ENCODE measurements at regions not wholly inside any gene's neighbourhood (a gene's known extent, or its start where the extent isn't known, plus 50 kb on each side); places are given as distances from the start of the nearest gene placed in this dataset.

GRCh38 chr2:186195696-186196095, 290.4 kb upstream of the ZC3H15 start:
- DNase-seq (no peak), ATAC-seq (no peak)
- WGBS, 3 donors: 77 to 82% (median 78%) methylated on average over 3 of the region's 3 CpGs
- TF ChIP-seq, protein P1, sequence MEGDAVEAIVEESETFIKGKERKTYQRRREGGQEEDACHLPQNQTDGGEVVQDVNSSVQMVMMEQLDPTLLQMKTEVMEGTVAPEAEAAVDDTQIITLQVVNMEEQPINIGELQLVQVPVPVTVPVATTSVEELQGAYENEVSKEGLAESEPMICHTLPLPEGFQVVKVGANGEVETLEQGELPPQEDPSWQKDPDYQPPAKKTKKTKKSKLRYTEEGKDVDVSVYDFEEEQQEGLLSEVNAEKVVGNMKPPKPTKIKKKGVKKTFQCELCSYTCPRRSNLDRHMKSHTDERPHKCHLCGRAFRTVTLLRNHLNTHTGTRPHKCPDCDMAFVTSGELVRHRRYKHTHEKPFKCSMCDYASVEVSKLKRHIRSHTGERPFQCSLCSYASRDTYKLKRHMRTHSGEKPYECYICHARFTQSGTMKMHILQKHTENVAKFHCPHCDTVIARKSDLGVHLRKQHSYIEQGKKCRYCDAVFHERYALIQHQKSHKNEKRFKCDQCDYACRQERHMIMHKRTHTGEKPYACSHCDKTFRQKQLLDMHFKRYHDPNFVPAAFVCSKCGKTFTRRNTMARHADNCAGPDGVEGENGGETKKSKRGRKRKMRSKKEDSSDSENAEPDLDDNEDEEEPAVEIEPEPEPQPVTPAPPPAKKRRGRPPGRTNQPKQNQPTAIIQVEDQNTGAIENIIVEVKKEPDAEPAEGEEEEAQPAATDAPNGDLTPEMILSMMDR (IDR thresholded peaks at IDR 0.05): no peak
- H3K4me1 ChIP-seq: no peaks in the 10 kb centered on the region
- intact Hi-C loops (cut with DNase I): no loop called here
- no peaks in the 10 kb centered on the region for H3K36me3 ChIP-seq (ENCODE audit: insufficient read depth in 1 of 2, low read depth in 1 of 2)
- no peak overlapping the region for H3K4me3 ChIP-seq
- no peaks in the 10 kb centered on the region for H3K27me3 ChIP-seq (ENCODE audit: insufficient read depth in 3 of 3, low read length in 2 of 3)
- no peaks in the 10 kb centered on the region for H3K9me3 ChIP-seq
- no peak overlapping the region for H3K27ac ChIP-seq

DNA sequence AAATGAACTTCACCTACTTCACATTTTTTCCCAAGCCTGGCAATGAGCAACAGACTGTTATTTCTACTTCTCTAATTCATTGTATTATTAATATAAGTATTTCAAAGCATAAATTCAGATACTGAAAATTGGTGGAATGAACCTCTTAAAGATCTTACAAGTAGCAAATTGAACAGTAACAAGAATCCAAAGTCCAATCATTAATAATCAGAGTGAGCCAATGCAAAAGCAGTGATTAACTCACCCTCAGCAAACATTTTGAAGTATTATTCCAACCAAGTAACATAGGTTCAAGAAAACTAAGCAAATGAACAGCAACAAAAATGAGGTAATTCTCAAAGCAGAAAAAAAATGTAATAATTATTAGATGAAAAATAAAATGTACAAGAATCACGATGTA, 288.1 kb upstream of the ZC3H15 start:
- TF ChIP-seq, protein P1 (IDR thresholded peaks at IDR 0.05): no peak
- ATAC-seq: no peak
- no peak for DNase-seq
- no peak overlapping the region for H3K27ac ChIP-seq
- 92 to 96% (median 95%) methylated on average over 1 of the region's 1 CpG for WGBS, 3 donors
- no peaks in the 10 kb centered on the region for H3K36me3 ChIP-seq (ENCODE audit: insufficient read depth in 1 of 2, low read depth in 1 of 2)
- H3K4me1 ChIP-seq: no peaks in the 10 kb centered on the region
- H3K27me3 ChIP-seq (ENCODE audit: insufficient read depth in 3 of 3, low read length in 2 of 3): no peaks in the 10 kb centered on the region
- intact Hi-C loops (cut with DNase I): no loop called here
- H3K4me3 ChIP-seq: no peak overlapping the region
- no peaks in the 10 kb centered on the region for H3K9me3 ChIP-seq

- H3K27ac ChIP-seq: no peak overlapping the region
- TF ChIP-seq, protein P1 (IDR thresholded peaks at IDR 0.05): no peak
- intact Hi-C loops (cut with DNase I): no loop called here
- no peak overlapping the region for H3K4me3 ChIP-seq
- no peaks in the 10 kb centered on the region for H3K27me3 ChIP-seq (ENCODE audit: insufficient read depth in 3 of 3, low read length in 2 of 3)
- 55 to 73% (median 58%) methylated on average over 1 of the region's 1 CpG for WGBS, 3 donors
- no peak for DNase-seq
- no peaks in the 10 kb centered on the region for H3K9me3 ChIP-seq
- no peaks in the 10 kb centered on the region for H3K36me3 ChIP-seq (ENCODE audit: insufficient read depth in 1 of 2, low read depth in 1 of 2)
- H3K4me1 ChIP-seq: no peaks in the 10 kb centered on the region
- no peak for ATAC-seq
Measured at GRCh38 chr2:186199029-186199428, 287.0 kb upstream of the ZC3H15 start.

DNA sequence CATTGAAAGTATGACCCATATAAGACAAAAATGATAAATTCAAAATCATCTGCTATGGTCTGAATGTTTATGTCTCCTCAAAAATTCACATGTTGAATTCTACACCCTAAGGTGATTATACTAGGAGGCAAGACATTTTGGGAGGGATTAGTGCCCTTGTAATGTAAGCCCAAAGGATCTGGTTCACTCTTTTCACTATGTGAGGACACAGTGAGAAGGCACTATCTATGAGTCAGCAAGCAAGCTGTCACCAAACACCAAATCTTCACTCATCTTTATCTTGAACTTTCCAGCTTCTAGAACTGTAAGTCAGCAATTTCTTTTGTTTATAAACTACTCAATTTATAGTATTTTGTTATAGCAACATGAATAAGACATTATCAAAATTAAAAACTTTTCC, 284.7 kb upstream of the ZC3H15 start:
- Histone ChIP-seq H3K9me3 (no peaks in the 10 kb centered on the region), H3K4me3 (no peak overlapping the region), H3K27me3 (ENCODE audit: insufficient read depth in 3 of 3, low read length in 2 of 3) (no peaks in the 10 kb centered on the region), H3K36me3 (ENCODE audit: insufficient read depth in 1 of 2, low read depth in 1 of 2) (no peaks in the 10 kb centered on the region), H3K27ac (no peak overlapping the region), H3K4me1 (no peaks in the 10 kb centered on the region)
- ATAC-seq: peak in 2 of 4 donors; percentile 46 to 48
- TF ChIP-seq, protein P1 (IDR thresholded peaks at IDR 0.05): no peak
- intact Hi-C loops (cut with DNase I): no loop called here
- no peak for DNase-seq

DNA sequence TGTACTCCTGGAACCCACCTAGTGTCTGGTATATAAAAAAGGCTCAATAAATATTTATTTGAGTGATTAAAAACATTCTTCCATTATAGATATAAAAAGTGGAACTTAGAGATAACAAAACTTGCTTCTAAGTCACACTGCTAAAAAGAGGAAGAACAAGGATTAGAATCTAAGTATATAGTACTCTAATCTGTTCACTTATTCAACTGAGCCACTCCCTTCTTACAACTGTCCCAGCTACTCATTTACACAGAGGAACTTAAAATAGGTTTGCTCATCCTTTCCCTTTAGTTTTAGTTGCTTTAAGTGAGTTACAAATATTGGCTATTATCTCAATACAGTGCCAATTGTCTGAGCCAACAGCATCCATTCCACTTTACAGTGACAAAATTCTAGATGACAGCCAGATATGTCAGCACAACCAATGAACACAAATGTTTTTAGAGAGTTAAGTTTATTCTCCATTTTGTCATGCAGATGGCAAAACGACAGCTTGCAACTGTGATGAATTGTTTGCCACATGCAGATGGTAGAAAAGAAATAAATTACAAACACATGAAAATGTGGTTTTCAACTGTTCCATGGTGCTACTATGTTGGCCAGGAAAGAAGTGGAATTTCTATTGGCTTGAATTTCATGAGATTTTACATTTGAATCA, 280.7 kb upstream of the ZC3H15 start:
- intact Hi-C loops (cut with DNase I): no loop called here
- DNase-seq (no peak), ATAC-seq (no peak)
- WGBS, 3 donors: 18 to 27% (median 25%) methylated on average over 1 of the region's 1 CpG
- no peaks in the 10 kb centered on the region for H3K27me3 ChIP-seq (ENCODE audit: insufficient read depth in 3 of 3, low read length in 2 of 3)
- H3K36me3 ChIP-seq (ENCODE audit: insufficient read depth in 1 of 2, low read depth in 1 of 2): no peaks in the 10 kb centered on the region
- TF ChIP-seq, protein P1 (IDR thresholded peaks at IDR 0.05): no peak
- H3K9me3 ChIP-seq: no peaks in the 10 kb centered on the region
- no peaks in the 10 kb centered on the region for H3K4me1 ChIP-seq
- H3K27ac ChIP-seq: no peak overlapping the region
- no peak overlapping the region for H3K4me3 ChIP-seq
